ENCODE measurements at regions not wholly inside any gene's neighbourhood (a gene's known extent, or its start where the extent isn't known, plus 50 kb on each side); places are given as distances from the start of the nearest gene placed in this dataset.

- no TSS peak for BruUV-seq (replicated peaks)
- Mint-ChIP-seq H3K4me1 (ENCODE audit: low read depth, unreplicated experiment) (no peaks in the 10 kb centered on the region), H3K27me3 (ENCODE audit: insufficient read depth, unreplicated experiment) (peaks cover 14% of the 10 kb centered on the region), H3K9me3 (ENCODE audit: unreplicated experiment) (no peaks in the 10 kb centered on the region), H3K36me3 (ENCODE audit: insufficient read depth, unreplicated experiment) (no peaks in the 10 kb centered on the region), H3K27ac (ENCODE audit: unreplicated experiment) (no peak overlapping the region), H3K4me3 (ENCODE audit: unreplicated experiment) (no peak overlapping the region)
- ChIA-PET POLR2A (no interaction called here), CTCF (no interaction called here)
- DNase-seq, result no peak
- Histone ChIP-seq H3K36me3 (ENCODE audit: control insufficient read depth, insufficient read depth, low read length) (no peaks in the 10 kb centered on the region), H3K9me3 (no peaks in the 10 kb centered on the region; the same call in 1 of the 2 replicates), H3K27me3 (replicated peaks; ENCODE audit: control insufficient read depth, insufficient read depth, low read length) (peaks cover 1% of the 10 kb centered on the region; the same call in 1 of the 2 replicates), H3K4me1 (no peaks in the 10 kb centered on the region), H3K4me3 (ENCODE audit: low read depth, low read length) (no peak overlapping the region)
- TF ChIP-seq, protein P1, sequence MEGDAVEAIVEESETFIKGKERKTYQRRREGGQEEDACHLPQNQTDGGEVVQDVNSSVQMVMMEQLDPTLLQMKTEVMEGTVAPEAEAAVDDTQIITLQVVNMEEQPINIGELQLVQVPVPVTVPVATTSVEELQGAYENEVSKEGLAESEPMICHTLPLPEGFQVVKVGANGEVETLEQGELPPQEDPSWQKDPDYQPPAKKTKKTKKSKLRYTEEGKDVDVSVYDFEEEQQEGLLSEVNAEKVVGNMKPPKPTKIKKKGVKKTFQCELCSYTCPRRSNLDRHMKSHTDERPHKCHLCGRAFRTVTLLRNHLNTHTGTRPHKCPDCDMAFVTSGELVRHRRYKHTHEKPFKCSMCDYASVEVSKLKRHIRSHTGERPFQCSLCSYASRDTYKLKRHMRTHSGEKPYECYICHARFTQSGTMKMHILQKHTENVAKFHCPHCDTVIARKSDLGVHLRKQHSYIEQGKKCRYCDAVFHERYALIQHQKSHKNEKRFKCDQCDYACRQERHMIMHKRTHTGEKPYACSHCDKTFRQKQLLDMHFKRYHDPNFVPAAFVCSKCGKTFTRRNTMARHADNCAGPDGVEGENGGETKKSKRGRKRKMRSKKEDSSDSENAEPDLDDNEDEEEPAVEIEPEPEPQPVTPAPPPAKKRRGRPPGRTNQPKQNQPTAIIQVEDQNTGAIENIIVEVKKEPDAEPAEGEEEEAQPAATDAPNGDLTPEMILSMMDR (IDR thresholded peaks at IDR 0.05; ENCODE audit: insufficient read depth in 1 of 2, low read depth in 1 of 2, low read length in 1 of 2, severe bottlenecking in 1 of 2, unreplicated experiment in 1 of 2), result no peak
- intact Hi-C loops (cut with micrococcal nuclease; ENCODE audit: unreplicated experiment), result no loop called here
These were observed 176.5 kb upstream of the PLXNA2 start for GRCh38 chr1:208420696-208421095.

GRCh38 chr1:208421486-208421885, 177.3 kb upstream of the PLXNA2 start:
- no peaks in the 10 kb centered on the region for H3K4me1 ChIP-seq
- no peaks in the 10 kb centered on the region for H3K9me3 Mint-ChIP-seq (ENCODE audit: unreplicated experiment)
- no peak for DNase-seq
- peaks cover 13% of the 10 kb centered on the region for H3K27me3 Mint-ChIP-seq (ENCODE audit: insufficient read depth, unreplicated experiment)
- no peaks in the 10 kb centered on the region for H3K4me1 Mint-ChIP-seq (ENCODE audit: low read depth, unreplicated experiment)
- H3K27me3 ChIP-seq (replicated peaks; ENCODE audit: control insufficient read depth, insufficient read depth, low read length), result 0 out of 2 replicates have a peak, but pooled peaks cover 1% of the 10 kb centered on the region
- TF ChIP-seq, protein P1 (IDR thresholded peaks at IDR 0.05; ENCODE audit: insufficient read depth in 1 of 2, low read depth in 1 of 2, low read length in 1 of 2, severe bottlenecking in 1 of 2, unreplicated experiment in 1 of 2), result no peak
- H3K36me3 ChIP-seq (ENCODE audit: control insufficient read depth, insufficient read depth, low read length), result no peaks in the 10 kb centered on the region
- intact Hi-C loops (cut with micrococcal nuclease; ENCODE audit: unreplicated experiment), result no loop called here
- CTCF ChIA-PET, result no interaction called here
- no TSS peak for BruUV-seq (replicated peaks)
- POLR2A ChIA-PET, result no interaction called here
- no peaks in the 10 kb centered on the region for H3K36me3 Mint-ChIP-seq (ENCODE audit: insufficient read depth, unreplicated experiment)
- H3K27ac Mint-ChIP-seq (ENCODE audit: unreplicated experiment), result no peak overlapping the region
- no peak overlapping the region for H3K4me3 ChIP-seq (ENCODE audit: low read depth, low read length)
- H3K4me3 Mint-ChIP-seq (ENCODE audit: unreplicated experiment), result no peak overlapping the region
- H3K9me3 ChIP-seq, result no peaks in the 10 kb centered on the region; the same call in 1 of the 2 replicates

- Mint-ChIP-seq H3K27ac (ENCODE audit: unreplicated experiment) (no peak overlapping the region), H3K27me3 (ENCODE audit: insufficient read depth, unreplicated experiment) (peaks cover 7% of the 10 kb centered on the region), H3K4me3 (ENCODE audit: unreplicated experiment) (no peak overlapping the region), H3K4me1 (ENCODE audit: low read depth, unreplicated experiment) (no peaks in the 10 kb centered on the region), H3K9me3 (ENCODE audit: unreplicated experiment) (no peaks in the 10 kb centered on the region), H3K36me3 (ENCODE audit: insufficient read depth, unreplicated experiment) (no peaks in the 10 kb centered on the region)
- CTCF ChIA-PET, result no interaction called here
- TF ChIP-seq, protein P1 (IDR thresholded peaks at IDR 0.05; ENCODE audit: insufficient read depth in 1 of 2, low read depth in 1 of 2, low read length in 1 of 2, severe bottlenecking in 1 of 2, unreplicated experiment in 1 of 2), result no peak
- Histone ChIP-seq H3K36me3 (ENCODE audit: control insufficient read depth, insufficient read depth, low read length) (no peaks in the 10 kb centered on the region), H3K4me1 (no peaks in the 10 kb centered on the region), H3K9me3 (no peaks in the 10 kb centered on the region; the same call in 1 of the 2 replicates), H3K27me3 (replicated peaks; ENCODE audit: control insufficient read depth, insufficient read depth, low read length) (0 out of 2 replicates have a peak, but pooled peaks cover 1% of the 10 kb centered on the region), H3K4me3 (ENCODE audit: low read depth, low read length) (no peak overlapping the region)
- intact Hi-C loops (cut with micrococcal nuclease; ENCODE audit: unreplicated experiment), result no loop called here
- POLR2A ChIA-PET, result no interaction called here
- no TSS peak for BruUV-seq (replicated peaks)
- no peak for DNase-seq
These were observed 179.3 kb upstream of the PLXNA2 start for GRCh38 chr1:208423526-208423925.

Data from Caco-2 (cell line).